HG03108 (cell line): ENCODE measurements at regions not wholly inside any gene's neighbourhood (a gene's known extent, or its start where the extent isn't known, plus 50 kb on each side); places are given as distances from the start of the nearest gene placed in this dataset.
"Not testable (repeated sequence)": the region's sequence is repeated elsewhere in the genome, so short reads cannot be mapped to it uniquely, and the experiment has no call there.

Source experiments
- ATAC-seq: cut with Tn5 transposase; IDR thresholded peaks from one replicate; pipeline ENCODE4 v1.9.1; 2021; ENCODE audit warnings: moderate library complexity; ENCODE audit not compliant: unreplicated experiment

GRCh38 chr4:84286048-84286447 is 213.0 kb downstream of the NKX6-1 start:
- no peak for ATAC-seq

- ATAC-seq, result no peak
These were observed 219.4 kb downstream of the NKX6-1 start for GRCh38 chr4:84279678-84280077.

- ATAC-seq, result no peak
These were observed 221.2 kb downstream of the NKX6-1 start for GRCh38 chr4:84277923-84278322.

GRCh38 chr4:84276752-84277151 is 222.3 kb downstream of the NKX6-1 start:
- ATAC-seq, result no peak

- no peak for ATAC-seq
These were observed 229.5 kb downstream of the NKX6-1 start for GRCh38 chr4:84269536-84270044.

GRCh38 chr4:84264652-84265051 is 234.4 kb downstream of the NKX6-1 start:
- ATAC-seq, result no peak

- ATAC-seq, result no peak
These were observed 235.7 kb downstream of the NKX6-1 start for GRCh38 chr4:84263415-84263814.

- ATAC-seq, result no peak
These were observed 238.6 kb downstream of the NKX6-1 start for GRCh38 chr4:84260495-84260894.

GRCh38 chr4:84258905-84259830 is 239.9 kb downstream of the NKX6-1 start:
- ATAC-seq, result peak; percentile 62

- no peak for ATAC-seq
These were observed 244.6 kb downstream of the NKX6-1 start for GRCh38 chr4:84254537-84254936.

GRCh38 chr4:84249521-84249920 is 249.6 kb downstream of the NKX6-1 start:
- ATAC-seq, result no peak

- ATAC-seq, result not testable (repeated sequence)
These were observed 254.1 kb downstream of the NKX6-1 start for GRCh38 chr4:84245042-84245441.

GRCh38 chr4:84244346-84244801 is 254.7 kb downstream of the NKX6-1 start:
- not testable (repeated sequence) for ATAC-seq

GRCh38 chr4:84243685-84244084 is 255.4 kb downstream of the NKX6-1 start:
- ATAC-seq, result no peak

GRCh38 chr4:84239278-84239845 is 259.7 kb downstream of the NKX6-1 start:
- no peak for ATAC-seq

- ATAC-seq, result no peak
These were observed 260.6 kb downstream of the NKX6-1 start for GRCh38 chr4:84238247-84239090.

GRCh38 chr4:84237008-84237407 is 262.1 kb downstream of the NKX6-1 start:
- ATAC-seq, result no peak

- peak; percentile 99 for ATAC-seq
These were observed 263.8 kb downstream of the NKX6-1 start for GRCh38 chr4:84235126-84235944.

- no peak for ATAC-seq
These were observed 266.6 kb downstream of the NKX6-1 start for GRCh38 chr4:84232309-84233095.
